Naive thymus-derived CD8-positive, alpha-beta T cell (primary cell): ENCODE measurements at regions not wholly inside any gene's neighbourhood (a gene's known extent, or its start where the extent isn't known, plus 50 kb on each side); places are given as distances from the start of the nearest gene placed in this dataset.
A peak's percentile ranks its signal among the peaks of the same experiment; 100 is the strongest.

ENCODE experiments used
- ATAC-seq, 2 donors: fragments of 150-1000 bp; cut with Tn5 transposase in 1 of 2; sonication (Bioruptor Pico), chemical (Tn5 transposase) in 1 of 2; 1 replicate in 1 of 2; 2 replicates in 1 of 2; pipeline ENCODE4 v1.10.0; 2021; ENCODE audit warnings: mild to moderate bottlenecking in 2 of 2, moderate library complexity in 2 of 2
- POLR2A ChIA-PET: fragments of 350-600 bp; sonication (Branson Sonifier 250); formaldehyde crosslinking; loops from one replicate; lab custom pipeline; 2021; ENCODE audit warnings: antibody characterized with exemption; lab: Charles Lee
- DNase-seq, 10 donors: peaks; one replicate each; pipeline versions ENCODE4 v3.0.0 to v3.0.0-alpha.2; 2020 to 2022
- H3K27ac Mint-ChIP-seq, 10 donors: one replicate each; pipeline ENCODE4 v1.8.0; 2020 to 2022; ENCODE audit warnings: mild to moderate bottlenecking in 10 of 10, mixed read lengths in 10 of 10, moderate library complexity in 4 of 10, inconsistent platforms in 1 of 10
- H3K27me3 Mint-ChIP-seq, 5 donors: one replicate each; pipeline ENCODE4 v1.8.0; 2021 to 2022; ENCODE audit warnings: mixed read lengths in 5 of 5
- H3K36me3 Mint-ChIP-seq, 3 donors: one replicate each; pipeline ENCODE4 v1.8.0; 2020 to 2022; ENCODE audit warnings: mixed read lengths in 3 of 3, mild to moderate bottlenecking in 2 of 3, inconsistent platforms in 1 of 3
- H3K4me1 Mint-ChIP-seq, 4 donors: one replicate each; pipeline ENCODE4 v1.8.0; 2021 to 2022; ENCODE audit warnings: mixed read lengths in 4 of 4
- H3K4me3 Mint-ChIP-seq, 10 donors: one replicate each; pipeline ENCODE4 v1.8.0; 2020 to 2022; ENCODE audit warnings: mild to moderate bottlenecking in 10 of 10, mixed read lengths in 10 of 10, moderate library complexity in 6 of 10, inconsistent platforms in 1 of 10
- H3K9me3 Mint-ChIP-seq, 9 donors: one replicate each; pipeline ENCODE4 v1.8.0; 2020 to 2022; ENCODE audit warnings: mixed read lengths in 9 of 9, mild to moderate bottlenecking in 3 of 9, inconsistent platforms in 1 of 9, moderate library complexity in 1 of 9

- POLR2A ChIA-PET, result no interaction called here
- ATAC-seq (no peak), DNase-seq (no peak)
- Mint-ChIP-seq H3K9me3 (peaks cover 0 to 8% (median 2%) of the 10 kb centered on the region in 9 donors), H3K27ac (peak overlapping the region in 1 of 10 donors; percentile 80), H3K27me3 (no peaks in the 10 kb centered on the region), H3K4me1 (no peaks in the 10 kb centered on the region), H3K4me3 (no peak overlapping the region), H3K36me3 (no peaks in the 10 kb centered on the region)
Measured at GRCh38 chr14:86999036-86999435, 993.9 kb downstream of the GALC start.

DNA sequence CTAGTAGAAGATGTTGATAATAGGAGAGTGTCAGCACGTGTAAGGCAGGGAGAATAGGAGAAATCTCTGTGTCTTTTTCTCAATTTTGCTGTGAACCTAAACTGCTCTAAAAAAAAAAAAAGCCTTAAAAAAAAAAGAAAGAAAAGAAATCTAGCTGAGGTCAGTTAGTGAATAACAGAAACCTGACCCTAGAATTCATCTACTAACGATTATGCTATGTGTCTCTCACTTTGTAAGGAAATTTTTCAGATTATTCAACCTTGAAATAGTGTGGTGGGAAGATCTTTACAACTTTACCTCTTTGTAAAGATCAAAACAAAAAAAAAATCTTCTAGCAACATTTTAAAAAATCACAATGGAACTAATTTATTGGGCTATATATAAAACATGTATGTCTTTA lies 995.7 kb downstream of the GALC start:
- POLR2A ChIA-PET, result no interaction called here

GRCh38 chr14:86990396-86990795 lies 1002.6 kb downstream of the GALC start:
- Mint-ChIP-seq H3K4me1 (no peaks in the 10 kb centered on the region), H3K9me3 (peaks cover 0 to 4% (median 0%) of the 10 kb centered on the region in 9 donors), H3K27ac (no peak overlapping the region), H3K27me3 (no peaks in the 10 kb centered on the region), H3K36me3 (no peaks in the 10 kb centered on the region), H3K4me3 (no peak overlapping the region)
- DNase-seq, result no peak
- no peak for ATAC-seq
- POLR2A ChIA-PET, result no interaction called here

More for the DNA sequence above, 995.7 kb downstream of the GALC start:
- Mint-ChIP-seq H3K27ac (no peak overlapping the region), H3K4me1 (no peaks in the 10 kb centered on the region), H3K36me3 (no peaks in the 10 kb centered on the region), H3K4me3 (no peak overlapping the region), H3K27me3 (no peaks in the 10 kb centered on the region), H3K9me3 (peaks cover 0 to 8% (median 2%) of the 10 kb centered on the region in 9 donors)
- ATAC-seq, result no peak
- DNase-seq, result no peak

DNA sequence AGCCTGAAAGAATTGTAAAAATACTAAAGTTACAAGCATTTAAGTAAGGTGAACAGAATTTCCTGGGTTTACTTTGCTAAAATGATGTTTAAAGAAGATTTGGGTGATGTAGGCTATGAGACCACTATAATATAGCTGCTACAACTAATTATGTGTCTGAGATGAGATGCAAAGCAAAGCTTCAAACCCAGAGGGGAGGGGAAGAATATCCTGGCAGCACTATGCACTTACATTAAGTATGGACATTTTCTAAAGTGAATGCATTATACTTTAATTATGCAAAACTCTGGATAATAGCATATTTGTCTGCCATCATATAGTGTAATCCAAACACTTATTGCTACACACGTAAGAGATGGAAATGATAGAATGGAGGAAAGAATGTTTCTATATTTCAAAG lies 1003.7 kb downstream of the GALC start:
- Mint-ChIP-seq H3K4me3 (no peak overlapping the region), H3K36me3 (no peaks in the 10 kb centered on the region), H3K27ac (no peak overlapping the region), H3K9me3 (peaks cover 0 to 4% (median 0%) of the 10 kb centered on the region in 9 donors), H3K27me3 (no peaks in the 10 kb centered on the region), H3K4me1 (no peaks in the 10 kb centered on the region)
- ATAC-seq (no peak), DNase-seq (no peak)
- POLR2A ChIA-PET, result no interaction called here

DNA sequence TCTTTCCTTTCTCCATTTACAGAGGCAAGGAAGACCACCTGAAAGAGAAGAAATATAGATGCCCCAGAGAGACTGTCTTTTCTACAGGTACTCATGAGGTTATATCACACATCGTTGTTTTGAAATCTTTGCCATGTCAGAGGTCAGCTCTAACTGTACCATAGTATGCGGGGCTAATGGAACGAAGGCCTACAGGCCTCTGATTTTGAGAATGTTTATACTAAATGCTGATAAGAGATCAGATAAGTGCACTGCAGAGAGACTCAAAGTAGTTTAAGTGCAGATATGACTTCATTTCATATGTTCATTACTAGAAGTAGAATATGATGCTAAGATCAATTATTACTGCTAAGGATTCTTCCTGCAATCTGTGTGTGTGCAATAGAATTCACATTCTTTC lies 1005.0 kb downstream of the GALC start:
- Mint-ChIP-seq H3K4me1 (no peaks in the 10 kb centered on the region), H3K27ac (no peak overlapping the region), H3K4me3 (no peak overlapping the region), H3K27me3 (no peaks in the 10 kb centered on the region), H3K9me3 (peaks cover 0 to 7% (median 0%) of the 10 kb centered on the region in 9 donors), H3K36me3 (no peaks in the 10 kb centered on the region)
- POLR2A ChIA-PET, result no interaction called here
- ATAC-seq (no peak), DNase-seq (no peak)

GRCh38 chr14:86973177-86973576 lies 1019.8 kb downstream of the GALC start:
- peaks cover 0 to 14% (median 0%) of the 10 kb centered on the region in 3 donors for H3K36me3 Mint-ChIP-seq
- peaks cover 10 to 49% (median 25%) of the 10 kb centered on the region in 9 donors for H3K9me3 Mint-ChIP-seq
- no peaks in the 10 kb centered on the region for H3K4me1 Mint-ChIP-seq
- H3K27ac Mint-ChIP-seq, result no peak overlapping the region
- no peak overlapping the region for H3K4me3 Mint-ChIP-seq
- H3K27me3 Mint-ChIP-seq, result no peaks in the 10 kb centered on the region
- DNase-seq (no peak), ATAC-seq (no peak)
- POLR2A ChIA-PET, result no interaction called here

GRCh38 chr14:86971292-86971691 lies 1021.7 kb downstream of the GALC start:
- ATAC-seq, result no peak
- H3K27me3 Mint-ChIP-seq, result no peaks in the 10 kb centered on the region
- POLR2A ChIA-PET, result no interaction called here
- DNase-seq, result no peak
- no peaks in the 10 kb centered on the region for H3K4me1 Mint-ChIP-seq
- no peak overlapping the region for H3K4me3 Mint-ChIP-seq
- H3K36me3 Mint-ChIP-seq, result peaks cover 0 to 14% (median 0%) of the 10 kb centered on the region in 3 donors
- H3K9me3 Mint-ChIP-seq, result peaks cover 14 to 38% (median 20%) of the 10 kb centered on the region in 9 donors
- H3K27ac Mint-ChIP-seq, result no peak overlapping the region

- Mint-ChIP-seq H3K27me3 (no peaks in the 10 kb centered on the region), H3K9me3 (peaks cover 1 to 25% (median 9%) of the 10 kb centered on the region in 9 donors), H3K36me3 (peaks cover 0 to 6% (median 0%) of the 10 kb centered on the region in 3 donors), H3K4me3 (no peak overlapping the region), H3K27ac (no peak overlapping the region), H3K4me1 (no peaks in the 10 kb centered on the region)
- DNase-seq (no peak), ATAC-seq (no peak)
- POLR2A ChIA-PET, result no interaction called here
Measured at GRCh38 chr14:86961106-86961716, 1031.8 kb downstream of the GALC start.

DNA sequence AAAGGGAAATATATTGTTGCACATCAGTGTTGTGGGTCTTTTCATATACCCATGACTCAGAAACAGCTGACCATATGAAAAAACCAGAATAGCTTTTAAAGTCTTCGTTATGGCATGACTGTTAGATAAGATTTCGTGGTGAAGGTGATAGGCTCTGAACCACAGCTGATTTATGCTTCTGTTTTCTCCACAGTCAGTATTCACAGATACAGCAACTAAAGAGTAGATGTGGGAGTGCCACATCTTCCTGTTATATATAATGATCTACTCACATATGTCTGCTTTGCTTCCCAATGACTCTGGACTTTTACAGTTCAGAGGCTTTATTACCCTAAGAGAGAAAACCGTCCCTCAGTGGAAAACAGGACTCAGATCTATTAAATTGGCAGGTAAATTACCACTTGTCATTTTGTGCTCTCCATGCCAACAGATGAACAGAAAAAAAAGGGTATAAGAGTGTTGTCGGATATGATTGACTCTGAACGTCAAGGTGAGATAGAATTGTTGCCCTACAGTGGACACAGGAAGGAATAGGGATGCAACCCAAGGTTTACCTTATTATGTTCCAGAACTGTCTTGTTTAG lies 1037.1 kb downstream of the GALC start:
- H3K9me3 Mint-ChIP-seq, result peaks cover 0 to 9% (median 1%) of the 10 kb centered on the region in 9 donors

GRCh38 chr14:86954623-86955022 lies 1038.4 kb downstream of the GALC start:
- Mint-ChIP-seq H3K9me3 (peaks cover 0 to 9% (median 1%) of the 10 kb centered on the region in 9 donors), H3K27ac (no peak overlapping the region), H3K27me3 (no peaks in the 10 kb centered on the region), H3K4me3 (no peak overlapping the region), H3K4me1 (no peaks in the 10 kb centered on the region), H3K36me3 (no peaks in the 10 kb centered on the region)
- POLR2A ChIA-PET, result no interaction called here
- no peak for DNase-seq
- ATAC-seq, result no peak

More for the DNA sequence above, 1037.1 kb downstream of the GALC start:
- Mint-ChIP-seq H3K27ac (no peak overlapping the region), H3K4me1 (no peaks in the 10 kb centered on the region), H3K4me3 (no peak overlapping the region), H3K36me3 (no peaks in the 10 kb centered on the region), H3K27me3 (no peaks in the 10 kb centered on the region)
- POLR2A ChIA-PET, result no interaction called here
- ATAC-seq (no peak), DNase-seq (no peak)

DNA sequence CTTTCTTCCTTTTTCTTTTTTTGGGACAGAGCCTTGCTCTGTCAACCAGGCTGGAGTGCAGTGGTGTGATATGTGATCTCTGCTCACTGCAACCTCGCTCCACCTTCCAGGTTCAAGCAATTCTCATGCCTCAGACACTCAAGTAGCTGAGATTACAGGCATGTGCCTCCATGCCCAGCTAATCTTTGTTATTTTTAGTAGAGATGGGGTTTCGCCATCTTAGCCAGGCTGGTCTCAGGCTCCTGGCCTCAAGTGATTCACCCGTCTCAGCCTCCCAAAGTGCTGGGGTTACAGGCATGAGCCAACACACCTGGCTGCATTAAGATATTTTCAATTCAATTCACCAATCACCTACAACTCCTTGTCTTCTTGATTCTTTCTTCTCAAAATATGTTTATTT lies 1046.5 kb downstream of the GALC start:
- H3K36me3 Mint-ChIP-seq, result no peaks in the 10 kb centered on the region
- no peak overlapping the region for H3K27ac Mint-ChIP-seq
- POLR2A ChIA-PET, result no interaction called here
- H3K27me3 Mint-ChIP-seq, result no peaks in the 10 kb centered on the region
- ATAC-seq (no peak), DNase-seq (no peak)
- no peaks in the 10 kb centered on the region for H3K4me1 Mint-ChIP-seq
- peaks cover 0 to 6% (median 0%) of the 10 kb centered on the region in 9 donors for H3K9me3 Mint-ChIP-seq
- H3K4me3 Mint-ChIP-seq, result no peak overlapping the region

- Mint-ChIP-seq H3K27ac (no peak overlapping the region), H3K4me1 (no peaks in the 10 kb centered on the region), H3K36me3 (no peaks in the 10 kb centered on the region), H3K9me3 (peaks cover 0 to 6% (median 0%) of the 10 kb centered on the region in 9 donors), H3K4me3 (no peak overlapping the region), H3K27me3 (no peaks in the 10 kb centered on the region)
- no peak for DNase-seq
- POLR2A ChIA-PET, result no interaction called here
- ATAC-seq, result no peak
Measured at GRCh38 chr14:86944434-86944833, 1048.5 kb downstream of the GALC start.

DNA sequence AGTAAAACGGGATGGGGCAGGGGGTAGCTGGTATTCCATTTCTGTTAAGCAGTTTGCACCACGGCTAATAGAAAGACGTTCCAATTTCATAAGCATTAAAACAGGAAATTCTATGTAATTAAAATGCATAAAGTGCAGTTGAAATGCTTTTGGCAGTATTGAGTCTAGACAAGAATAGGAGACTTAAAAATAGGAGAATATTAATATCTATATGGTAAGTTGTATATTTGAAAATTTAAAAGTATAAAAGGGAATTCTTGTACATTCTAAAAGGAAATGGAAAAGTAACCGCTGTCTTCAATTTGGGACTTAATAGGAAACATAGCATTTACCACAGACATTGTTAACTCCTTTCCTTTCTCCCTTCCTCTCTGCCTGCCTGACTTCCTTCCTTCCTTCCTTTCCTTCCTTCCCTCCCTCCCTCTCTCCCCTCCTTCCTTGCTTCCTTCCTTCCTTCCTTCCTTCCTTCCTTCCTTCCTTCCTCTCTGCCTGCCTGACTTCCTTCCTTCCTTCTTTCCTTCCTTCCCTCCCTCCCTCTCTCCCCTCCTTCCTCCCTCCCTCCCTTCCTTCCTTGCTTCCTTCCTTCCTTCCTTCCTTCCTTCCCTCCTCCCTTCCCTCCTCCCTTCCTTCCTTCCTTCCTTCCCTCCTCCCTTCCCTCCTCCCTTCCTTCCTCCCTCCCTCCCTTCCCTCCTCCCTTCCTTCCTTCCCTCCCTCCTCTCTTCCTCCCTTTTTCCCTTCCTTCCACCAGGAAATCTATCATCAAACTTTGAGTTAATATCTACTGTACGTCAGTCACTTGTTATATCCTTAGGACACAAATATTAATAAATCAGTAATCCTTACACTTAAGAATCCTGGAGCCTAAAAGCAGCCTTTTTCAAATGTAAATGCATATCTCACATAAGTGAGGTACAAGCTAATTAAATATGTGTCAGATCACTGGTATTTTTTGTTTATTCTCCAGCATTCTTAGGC lies 1049.3 kb downstream of the GALC start:
- DNase-seq (no peak), ATAC-seq (no peak)
- H3K36me3 Mint-ChIP-seq, result no peaks in the 10 kb centered on the region
- POLR2A ChIA-PET, result no interaction called here
- H3K9me3 Mint-ChIP-seq, result peaks cover 0 to 12% (median 3%) of the 10 kb centered on the region in 9 donors
- H3K4me3 Mint-ChIP-seq, result no peak overlapping the region
- peaks cover 0 to 6% (median 0%) of the 10 kb centered on the region in 5 donors for H3K27me3 Mint-ChIP-seq
- H3K27ac Mint-ChIP-seq, result no peak overlapping the region
- no peaks in the 10 kb centered on the region for H3K4me1 Mint-ChIP-seq
